ENCODE measurements at regions not wholly inside any gene's neighbourhood (a gene's known extent, or its start where the extent isn't known, plus 50 kb on each side); places are given as distances from the start of the nearest gene placed in this dataset.

DNA sequence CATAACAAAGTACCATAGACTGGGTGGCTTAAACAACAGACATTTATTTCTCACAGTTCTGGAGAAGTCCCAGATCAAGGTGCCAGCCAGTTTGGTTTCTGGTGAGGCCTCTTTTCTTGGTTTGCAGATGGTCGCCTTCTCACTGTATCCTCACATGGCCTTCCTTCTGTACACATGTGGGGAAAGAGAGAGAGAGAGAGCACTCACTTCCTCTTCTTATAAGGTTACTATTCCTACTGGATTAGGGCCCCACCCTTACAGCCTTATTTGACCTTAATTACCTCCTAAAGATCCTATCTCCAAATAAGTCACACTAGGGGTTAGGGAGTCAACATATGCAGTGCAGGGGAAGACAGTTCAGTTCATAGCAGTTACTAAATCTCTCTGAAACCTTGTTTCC lies 205.6 kb upstream of the GDNF start:
- no peak overlapping the region for H3K9ac ChIP-seq (ENCODE audit: insufficient read depth, low read length, poor library complexity, severe bottlenecking)
- no peaks in the 10 kb centered on the region for H3K27me3 Mint-ChIP-seq (ENCODE audit: low read depth in 3 of 3)
- peaks cover 0 to 7% (median 2%) of the 10 kb centered on the region in 7 donors for H3K9me3 Mint-ChIP-seq
- no CpG with 5 or more reads among the region's 1 CpG for WGBS (ENCODE audit: insufficient coverage)
- H3K4me1 Mint-ChIP-seq, result no peaks in the 10 kb centered on the region
- H3K27ac ChIP-seq (ENCODE audit: low read depth in 1 of 2, low read length in 2 of 2), result no peak overlapping the region
- no peak overlapping the region for H3K27ac Mint-ChIP-seq
- no peaks in the 10 kb centered on the region for H3K4me1 ChIP-seq (ENCODE audit: control insufficient read depth in 1 of 2, insufficient read depth in 2 of 2, low read length in 2 of 2)
- no peaks in the 10 kb centered on the region for H3K36me3 ChIP-seq (replicated peaks in 1 of 2; ENCODE audit: control insufficient read depth in 1 of 2, insufficient read depth in 2 of 2, low read length in 2 of 2)
- H3K27me3 ChIP-seq (ENCODE audit: control insufficient read depth in 2 of 2, insufficient read depth in 2 of 2, low read length in 2 of 2), result no peaks in the 10 kb centered on the region
- no peaks in the 10 kb centered on the region for H3K36me3 Mint-ChIP-seq
- H2AFZ ChIP-seq (ENCODE audit: insufficient read depth, low read depth, low read length, poor library complexity, severe bottlenecking), result no peak overlapping the region
- H3K4me3 ChIP-seq (replicated peaks in 1 of 3; ENCODE audit: low read depth in 2 of 3, low read length in 3 of 3), result no peak overlapping the region
- H3K9me3 ChIP-seq (replicated peaks in 1 of 2; ENCODE audit: control insufficient read depth in 1 of 2, insufficient read depth in 1 of 2, low read length in 2 of 2), result peaks cover 0 to 6% of the 10 kb centered on the region in 2 donors
- H3K4me2 ChIP-seq (replicated peaks; ENCODE audit: extremely low read depth, low read length, poor library complexity, severe bottlenecking), result no peak overlapping the region
- no peak overlapping the region for H3K4me3 Mint-ChIP-seq
- H4K20me1 ChIP-seq (ENCODE audit: insufficient read depth, low read length), result no peaks in the 10 kb centered on the region
- intact Hi-C loops (cut with micrococcal nuclease), result no loop called here
- no peaks in the 10 kb centered on the region for H3K79me2 ChIP-seq (ENCODE audit: insufficient read depth, low read length)
- no peak for DNase-seq
- TF ChIP-seq, protein P1, sequence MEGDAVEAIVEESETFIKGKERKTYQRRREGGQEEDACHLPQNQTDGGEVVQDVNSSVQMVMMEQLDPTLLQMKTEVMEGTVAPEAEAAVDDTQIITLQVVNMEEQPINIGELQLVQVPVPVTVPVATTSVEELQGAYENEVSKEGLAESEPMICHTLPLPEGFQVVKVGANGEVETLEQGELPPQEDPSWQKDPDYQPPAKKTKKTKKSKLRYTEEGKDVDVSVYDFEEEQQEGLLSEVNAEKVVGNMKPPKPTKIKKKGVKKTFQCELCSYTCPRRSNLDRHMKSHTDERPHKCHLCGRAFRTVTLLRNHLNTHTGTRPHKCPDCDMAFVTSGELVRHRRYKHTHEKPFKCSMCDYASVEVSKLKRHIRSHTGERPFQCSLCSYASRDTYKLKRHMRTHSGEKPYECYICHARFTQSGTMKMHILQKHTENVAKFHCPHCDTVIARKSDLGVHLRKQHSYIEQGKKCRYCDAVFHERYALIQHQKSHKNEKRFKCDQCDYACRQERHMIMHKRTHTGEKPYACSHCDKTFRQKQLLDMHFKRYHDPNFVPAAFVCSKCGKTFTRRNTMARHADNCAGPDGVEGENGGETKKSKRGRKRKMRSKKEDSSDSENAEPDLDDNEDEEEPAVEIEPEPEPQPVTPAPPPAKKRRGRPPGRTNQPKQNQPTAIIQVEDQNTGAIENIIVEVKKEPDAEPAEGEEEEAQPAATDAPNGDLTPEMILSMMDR (IDR thresholded peaks at IDR 0.05), result no peak

GRCh38 chr5:38039826-38040225 lies 200.0 kb upstream of the GDNF start:
- Histone ChIP-seq H3K4me2 (replicated peaks; ENCODE audit: extremely low read depth, low read length, poor library complexity, severe bottlenecking) (no peak overlapping the region), H3K4me3 (replicated peaks in 1 of 3; ENCODE audit: low read depth in 2 of 3, low read length in 3 of 3) (no peak overlapping the region), H4K20me1 (ENCODE audit: insufficient read depth, low read length) (no peaks in the 10 kb centered on the region), H2AFZ (ENCODE audit: insufficient read depth, low read depth, low read length, poor library complexity, severe bottlenecking) (no peak overlapping the region), H3K9ac (ENCODE audit: insufficient read depth, low read length, poor library complexity, severe bottlenecking) (no peak overlapping the region), H3K4me1 (ENCODE audit: control insufficient read depth in 1 of 2, insufficient read depth in 2 of 2, low read length in 2 of 2) (no peaks in the 10 kb centered on the region), H3K9me3 (replicated peaks in 1 of 2; ENCODE audit: control insufficient read depth in 1 of 2, insufficient read depth in 1 of 2, low read length in 2 of 2) (no peaks in the 10 kb centered on the region), H3K79me2 (ENCODE audit: insufficient read depth, low read length) (no peaks in the 10 kb centered on the region), H3K27ac (ENCODE audit: low read depth in 1 of 2, low read length in 2 of 2) (no peak overlapping the region), H3K36me3 (replicated peaks in 1 of 2; ENCODE audit: control insufficient read depth in 1 of 2, insufficient read depth in 2 of 2, low read length in 2 of 2) (no peaks in the 10 kb centered on the region), H3K27me3 (ENCODE audit: control insufficient read depth in 2 of 2, insufficient read depth in 2 of 2, low read length in 2 of 2) (no peaks in the 10 kb centered on the region)
- no CpG with 5 or more reads among the region's 3 CpGs for WGBS (ENCODE audit: insufficient coverage)
- Mint-ChIP-seq H3K9me3 (peaks cover 0 to 3% (median 0%) of the 10 kb centered on the region in 7 donors), H3K36me3 (no peaks in the 10 kb centered on the region), H3K27ac (no peak overlapping the region), H3K4me3 (no peak overlapping the region), H3K27me3 (ENCODE audit: low read depth in 3 of 3) (no peaks in the 10 kb centered on the region), H3K4me1 (no peaks in the 10 kb centered on the region)
- no peak for DNase-seq
- TF ChIP-seq, protein P1 (IDR thresholded peaks at IDR 0.05), result no peak
- intact Hi-C loops (cut with micrococcal nuclease), result no loop called here

All from CD14-positive monocyte (primary cell).